Calu3 (cell line): ENCODE measurements at regions not wholly inside any gene's neighbourhood (a gene's known extent, or its start where the extent isn't known, plus 50 kb on each side); places are given as distances from the start of the nearest gene placed in this dataset.

Source experiments
- BruUV-seq: library from RNA; stranded (reverse); fragments of 400-500 nt; replicated peaks from 2 replicates; lab custom pipeline; 2021; lab: Mats Ljungman, UMichigan
- CTCF ChIA-PET: fragments of 300-600 bp; sonication (Branson Sonifier 250); formaldehyde crosslinking; loops from one replicate; lab custom pipeline; 2022; ENCODE audit warnings: antibody characterized with exemption; lab: Charles Lee
- DNase-seq: peaks from one replicate; pipeline ENCODE4 v3.0.0; 2022
- H3K27ac Mint-ChIP-seq: one replicate; pipeline ENCODE4 v1.8.0; 2022; ENCODE audit warnings: mixed read lengths; ENCODE audit not compliant: unreplicated experiment
- H3K27me3 Mint-ChIP-seq: one replicate; pipeline ENCODE4 v1.8.0; 2022; ENCODE audit warnings: mixed read lengths; ENCODE audit not compliant: unreplicated experiment
- H3K36me3 Mint-ChIP-seq: one replicate; pipeline ENCODE4 v1.8.0; 2022; ENCODE audit warnings: mild to moderate bottlenecking, moderate library complexity, mixed read lengths; ENCODE audit not compliant: insufficient read depth, unreplicated experiment
- H3K4me1 Mint-ChIP-seq: one replicate; pipeline ENCODE4 v1.8.0; 2022; ENCODE audit warnings: mild to moderate bottlenecking, low read depth, mixed read lengths; ENCODE audit not compliant: unreplicated experiment
- H3K4me3 Mint-ChIP-seq: one replicate; pipeline ENCODE4 v1.8.0; 2022; ENCODE audit warnings: mild to moderate bottlenecking, low read depth, moderate library complexity, mixed read lengths; ENCODE audit not compliant: unreplicated experiment
- H3K9me3 Mint-ChIP-seq: one replicate; pipeline ENCODE4 v1.8.0; 2022; ENCODE audit warnings: low read depth, mixed read lengths; ENCODE audit not compliant: unreplicated experiment
- CTCF ChIP-seq: fragments of 200-600 bp; IDR thresholded peaks from one replicate; pipeline ENCODE4 v1.8.0; 2022; ENCODE audit warnings: antibody characterized with exemption; ENCODE audit not compliant: unreplicated experiment
- intact Hi-C: fragments of 100-400 bp; cut with micrococcal nuclease; formaldehyde crosslinking; loops from one replicate; pipeline ENCODE4 v1.10.0; 2022; ENCODE audit not compliant: unreplicated experiment

GRCh38 chr2:8538531-8538930 is 143.3 kb upstream of the ID2 start:
- H3K27me3 Mint-ChIP-seq, result no peaks in the 10 kb centered on the region
- H3K4me3 Mint-ChIP-seq, result no peak overlapping the region
- no TSS peak for BruUV-seq
- no peak for DNase-seq
- CTCF ChIA-PET, result interaction anchor here (1.1 kb wide), 1 partner anchor 16 kb away, joined by 4 read pairs; no protein-coding TSS in a partner anchor
- H3K9me3 Mint-ChIP-seq, result no peaks in the 10 kb centered on the region
- TF ChIP-seq CTCF, result no peak
- H3K4me1 Mint-ChIP-seq, result peaks cover 20% of the 10 kb centered on the region
- intact Hi-C loops, result no loop called here
- H3K27ac Mint-ChIP-seq, result no peak overlapping the region
- H3K36me3 Mint-ChIP-seq, result peaks cover 8% of the 10 kb centered on the region

- CTCF ChIA-PET, result interaction anchor here (0.7 to 1.3 kb wide), 5 partner anchors 14 to 255 kb away, joined by 3 to 10 read pairs (median 4); no protein-coding TSS in a partner anchor
- intact Hi-C loops, result no loop called here
- peaks cover 21% of the 10 kb centered on the region for H3K4me1 Mint-ChIP-seq
- no TSS peak for BruUV-seq
- no peaks in the 10 kb centered on the region for H3K9me3 Mint-ChIP-seq
- H3K4me3 Mint-ChIP-seq, result no peak overlapping the region
- no peak for DNase-seq
- H3K27me3 Mint-ChIP-seq, result no peaks in the 10 kb centered on the region
- H3K36me3 Mint-ChIP-seq, result peaks cover 8% of the 10 kb centered on the region
- H3K27ac Mint-ChIP-seq, result no peak overlapping the region
- no peak for TF ChIP-seq CTCF
These were observed 142.8 kb upstream of the ID2 start for GRCh38 chr2:8538931-8539621.

- no TSS peak for BruUV-seq
- Mint-ChIP-seq H3K27ac (peak overlapping the region; percentile 78), H3K9me3 (no peaks in the 10 kb centered on the region), H3K4me1 (peaks cover 27% of the 10 kb centered on the region), H3K36me3 (peaks cover 8% of the 10 kb centered on the region), H3K27me3 (no peaks in the 10 kb centered on the region), H3K4me3 (peak overlapping the region; percentile 7)
- intact Hi-C loops, result loop anchor here (5.0 kb wide), 1 partner anchor 142 kb away; the partner anchor contains the start of gene ID2
- DNase-seq, result peak; percentile 79
- CTCF ChIA-PET, result interaction anchor here (0.6 to 1.3 kb wide), 5 partner anchors 14 to 418 kb away, joined by 3 to 10 read pairs (median 4); no protein-coding TSS in a partner anchor
- no peak for TF ChIP-seq CTCF
These were observed 141.9 kb upstream of the ID2 start for GRCh38 chr2:8539743-8540551.

- CTCF ChIA-PET, result interaction anchor here (1.0 kb wide), 1 partner anchor 15 kb away, joined by 10 read pairs; no protein-coding TSS in a partner anchor
- BruUV-seq, result no TSS peak
- Mint-ChIP-seq H3K4me1 (peaks cover 27% of the 10 kb centered on the region), H3K27ac (no peak overlapping the region), H3K36me3 (peaks cover 8% of the 10 kb centered on the region), H3K27me3 (no peaks in the 10 kb centered on the region), H3K9me3 (no peaks in the 10 kb centered on the region), H3K4me3 (no peak overlapping the region)
- intact Hi-C loops, result loop anchor here (5.0 kb wide), 1 partner anchor 142 kb away; the partner anchor contains the start of gene ID2
- no peak for TF ChIP-seq CTCF
- DNase-seq, result no peak
These were observed 141.3 kb upstream of the ID2 start for GRCh38 chr2:8540552-8541055.
